ENCODE measurements at regions not wholly inside any gene's neighbourhood (a gene's known extent, or its start where the extent isn't known, plus 50 kb on each side); places are given as distances from the start of the nearest gene placed in this dataset.

DNA sequence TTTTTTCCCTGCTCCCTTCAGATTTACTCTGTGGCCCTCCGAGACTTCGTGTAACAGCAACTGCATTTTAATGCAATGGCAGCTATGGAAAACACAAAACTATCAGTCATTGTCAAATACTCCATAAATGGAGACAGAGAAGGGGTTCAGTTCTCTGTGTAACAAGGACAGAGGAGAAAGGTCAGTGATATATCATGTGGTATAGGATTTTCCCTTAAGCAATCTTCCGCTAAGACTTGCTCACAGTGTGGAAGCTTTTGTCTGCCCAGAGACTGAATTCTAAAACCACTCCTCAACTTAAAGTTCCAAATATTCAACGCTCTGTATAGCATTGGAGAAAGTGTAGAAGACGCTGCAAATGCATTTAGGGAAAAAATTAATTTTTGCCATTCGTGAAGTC is 111.3 kb upstream of the EDNRB start:
- Mint-ChIP-seq H3K9me3 (peaks cover 4% of the 10 kb centered on the region), H3K4me3 (no peak overlapping the region), H3K27me3 (ENCODE audit: low read depth) (no peaks in the 10 kb centered on the region), H3K4me1 (no peaks in the 10 kb centered on the region), H3K36me3 (ENCODE audit: low read depth) (no peaks in the 10 kb centered on the region), H3K27ac (peak overlapping the region; percentile 34 to 82 (median 44))
- TF ChIP-seq, protein P1, sequence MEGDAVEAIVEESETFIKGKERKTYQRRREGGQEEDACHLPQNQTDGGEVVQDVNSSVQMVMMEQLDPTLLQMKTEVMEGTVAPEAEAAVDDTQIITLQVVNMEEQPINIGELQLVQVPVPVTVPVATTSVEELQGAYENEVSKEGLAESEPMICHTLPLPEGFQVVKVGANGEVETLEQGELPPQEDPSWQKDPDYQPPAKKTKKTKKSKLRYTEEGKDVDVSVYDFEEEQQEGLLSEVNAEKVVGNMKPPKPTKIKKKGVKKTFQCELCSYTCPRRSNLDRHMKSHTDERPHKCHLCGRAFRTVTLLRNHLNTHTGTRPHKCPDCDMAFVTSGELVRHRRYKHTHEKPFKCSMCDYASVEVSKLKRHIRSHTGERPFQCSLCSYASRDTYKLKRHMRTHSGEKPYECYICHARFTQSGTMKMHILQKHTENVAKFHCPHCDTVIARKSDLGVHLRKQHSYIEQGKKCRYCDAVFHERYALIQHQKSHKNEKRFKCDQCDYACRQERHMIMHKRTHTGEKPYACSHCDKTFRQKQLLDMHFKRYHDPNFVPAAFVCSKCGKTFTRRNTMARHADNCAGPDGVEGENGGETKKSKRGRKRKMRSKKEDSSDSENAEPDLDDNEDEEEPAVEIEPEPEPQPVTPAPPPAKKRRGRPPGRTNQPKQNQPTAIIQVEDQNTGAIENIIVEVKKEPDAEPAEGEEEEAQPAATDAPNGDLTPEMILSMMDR (IDR thresholded peaks at IDR 0.05; ENCODE audit: unreplicated experiment in 3 of 3): no peak

DNA sequence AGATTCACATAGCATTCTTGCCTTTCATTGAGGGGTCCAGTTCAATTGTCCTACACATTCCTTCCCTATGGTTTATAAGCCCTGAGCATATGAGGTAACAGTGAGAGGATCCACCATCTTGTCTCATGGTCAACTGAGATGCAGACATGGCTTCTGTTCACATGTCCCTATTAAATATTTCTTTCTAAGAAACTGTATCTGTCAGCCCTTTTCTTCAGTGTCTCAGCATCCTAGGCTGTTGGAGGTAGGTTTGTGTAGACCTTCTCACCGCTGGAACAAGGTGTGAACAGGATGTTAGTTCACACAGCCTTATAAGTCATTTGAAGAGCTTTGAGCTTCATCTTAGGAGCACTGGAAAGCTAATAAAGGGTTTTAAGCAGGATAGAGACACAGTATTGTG is 110.3 kb upstream of the EDNRB start:
- no peaks in the 10 kb centered on the region for H3K4me1 Mint-ChIP-seq
- no peaks in the 10 kb centered on the region for H3K27me3 Mint-ChIP-seq (ENCODE audit: low read depth)
- TF ChIP-seq, protein P1 (IDR thresholded peaks at IDR 0.05; ENCODE audit: unreplicated experiment in 3 of 3): no peak
- no peak overlapping the region for H3K4me3 Mint-ChIP-seq
- H3K36me3 Mint-ChIP-seq (ENCODE audit: low read depth): no peaks in the 10 kb centered on the region
- peak overlapping the region in 1 of 3 experiments; percentile 82 for H3K27ac Mint-ChIP-seq
- peaks cover 9% of the 10 kb centered on the region for H3K9me3 Mint-ChIP-seq

DNA sequence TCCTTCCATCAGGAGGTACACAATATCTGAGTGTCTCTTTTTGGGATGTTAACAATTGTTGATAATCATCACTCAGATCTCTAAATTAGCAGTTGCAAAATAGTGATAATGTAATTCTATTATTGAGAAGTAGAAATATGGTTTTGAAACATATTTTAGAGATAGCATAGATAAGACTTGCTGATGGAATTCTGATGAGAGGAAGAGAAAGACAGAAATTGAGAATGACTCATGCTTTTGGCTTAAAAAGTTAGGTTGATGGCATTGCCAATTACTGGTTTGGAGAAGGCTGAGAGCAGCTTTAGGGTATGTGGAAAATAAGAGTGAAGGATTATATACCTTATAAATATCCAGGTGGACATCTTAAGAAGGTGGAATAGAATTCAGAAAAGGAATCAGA is 106.4 kb upstream of the EDNRB start:
- H3K4me1 Mint-ChIP-seq: no peaks in the 10 kb centered on the region
- no peaks in the 10 kb centered on the region for H3K27me3 Mint-ChIP-seq (ENCODE audit: low read depth)
- H3K9me3 Mint-ChIP-seq: peaks cover 12% of the 10 kb centered on the region
- TF ChIP-seq, protein P1 (IDR thresholded peaks at IDR 0.05; ENCODE audit: unreplicated experiment in 3 of 3): no peak
- no peak overlapping the region for H3K27ac Mint-ChIP-seq
- H3K4me3 Mint-ChIP-seq: no peak overlapping the region
- H3K36me3 Mint-ChIP-seq (ENCODE audit: low read depth): no peaks in the 10 kb centered on the region

DNA sequence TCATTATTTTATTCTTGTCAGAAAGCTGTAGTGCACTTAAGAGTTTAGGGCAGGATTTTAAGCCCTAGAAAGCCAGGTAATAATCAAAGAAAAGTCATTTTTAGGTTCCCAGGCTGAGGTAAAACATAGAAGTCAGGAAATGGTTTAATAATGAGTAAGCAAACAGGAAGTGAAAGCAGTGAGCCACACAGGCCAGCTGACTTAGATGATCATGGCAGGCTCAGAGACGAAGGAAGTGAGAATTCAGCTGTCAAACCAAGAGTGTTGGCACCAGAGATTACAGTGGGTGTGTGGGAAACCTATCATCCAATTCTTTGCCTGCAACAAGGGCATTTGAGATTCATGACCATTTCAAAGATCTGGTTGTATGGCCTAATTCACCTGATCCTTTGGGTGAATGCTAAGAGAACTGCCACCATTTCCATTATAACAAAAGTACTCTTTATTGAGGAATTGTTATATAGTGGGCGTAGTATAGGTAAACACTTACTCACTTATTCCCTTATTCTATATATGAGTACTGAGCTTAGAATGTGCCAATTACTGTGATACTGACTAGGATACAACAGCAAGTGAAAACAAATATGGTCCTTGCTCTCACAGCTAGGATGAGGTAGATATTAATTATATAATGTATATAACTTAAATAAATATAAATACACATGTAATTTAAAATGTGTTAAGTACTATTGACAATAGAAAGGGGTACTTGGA is 103.7 kb upstream of the EDNRB start:
- H3K27me3 Mint-ChIP-seq (ENCODE audit: low read depth): no peaks in the 10 kb centered on the region
- H3K36me3 Mint-ChIP-seq (ENCODE audit: low read depth): peaks cover 4% of the 10 kb centered on the region
- no peak overlapping the region for H3K4me3 Mint-ChIP-seq
- TF ChIP-seq, protein P1 (IDR thresholded peaks at IDR 0.05; ENCODE audit: unreplicated experiment in 3 of 3): no peak
- H3K4me1 Mint-ChIP-seq: peaks cover 7% of the 10 kb centered on the region
- peaks cover 26% of the 10 kb centered on the region for H3K9me3 Mint-ChIP-seq
- peak overlapping the region in 1 of 3 experiments; percentile 25 for H3K27ac Mint-ChIP-seq

DNA sequence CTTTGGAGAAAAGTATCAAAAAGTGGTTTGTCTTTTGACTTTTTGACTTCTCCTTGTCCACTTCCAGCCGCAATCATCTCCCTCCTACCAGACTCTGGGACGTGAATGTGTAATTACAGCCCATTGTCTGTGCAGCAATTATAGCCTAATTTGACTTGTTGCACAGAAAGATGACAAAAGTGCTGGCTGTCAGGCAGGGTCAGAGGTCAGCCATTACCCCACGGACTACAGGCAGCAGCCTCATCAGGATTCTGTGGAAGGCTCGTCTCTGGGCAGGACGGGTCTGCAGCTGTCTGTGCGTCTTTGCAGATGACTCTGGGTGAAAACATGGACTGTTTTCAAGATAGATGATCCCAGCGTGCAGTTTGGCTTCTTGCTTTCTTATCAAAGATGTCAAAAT is 102.2 kb upstream of the EDNRB start:
- Mint-ChIP-seq H3K4me1 (peaks cover 7% of the 10 kb centered on the region), H3K36me3 (ENCODE audit: low read depth) (peaks cover 12% of the 10 kb centered on the region), H3K27ac (peak overlapping the region; percentile 34 to 58 (median 46)), H3K27me3 (ENCODE audit: low read depth) (no peaks in the 10 kb centered on the region), H3K4me3 (no peak overlapping the region), H3K9me3 (peaks cover 37% of the 10 kb centered on the region)
- TF ChIP-seq, protein P1 (IDR thresholded peaks at IDR 0.05; ENCODE audit: unreplicated experiment in 3 of 3): no peak

DNA sequence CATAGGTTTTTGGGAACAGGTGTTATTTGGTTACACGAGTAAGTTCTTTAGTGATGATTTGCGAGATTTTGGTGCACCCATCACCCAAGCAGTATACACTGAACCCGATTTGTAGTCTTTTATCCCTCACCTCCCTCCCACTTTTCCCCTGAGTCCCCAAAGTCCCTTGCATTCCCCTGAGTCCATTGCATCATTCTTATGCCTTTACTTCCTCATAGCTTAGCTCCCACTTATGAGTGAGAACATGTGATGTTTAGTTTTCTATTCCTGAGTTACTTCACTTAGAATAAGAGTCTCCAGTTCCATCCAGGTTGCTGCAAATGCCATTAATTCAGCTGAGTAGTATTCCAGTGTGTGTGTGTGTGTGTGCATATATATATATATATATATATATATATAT is 97.2 kb upstream of the EDNRB start:
- no peak overlapping the region for H3K27ac Mint-ChIP-seq
- H3K4me3 Mint-ChIP-seq: no peak overlapping the region
- H3K9me3 Mint-ChIP-seq: peaks cover 29% of the 10 kb centered on the region
- H3K36me3 Mint-ChIP-seq (ENCODE audit: low read depth): peaks cover 12% of the 10 kb centered on the region
- no peaks in the 10 kb centered on the region for H3K27me3 Mint-ChIP-seq (ENCODE audit: low read depth)
- TF ChIP-seq, protein P1 (IDR thresholded peaks at IDR 0.05; ENCODE audit: unreplicated experiment in 3 of 3): no peak
- H3K4me1 Mint-ChIP-seq: peaks cover 7% of the 10 kb centered on the region

Data from nephron (organoid).